HFF-Myc (cell line): ENCODE measurements at regions not wholly inside any gene's neighbourhood (a gene's known extent, or its start where the extent isn't known, plus 50 kb on each side); places are given as distances from the start of the nearest gene placed in this dataset.

Experiments used
- DNase-seq: peaks from one replicate; pipeline ENCODE4 v3.0.0-alpha.2; 2011; ENCODE audit warnings: low read depth; ENCODE audit errors: extremely low read depth
- H3K4me3 ChIP-seq: replicated peaks from 2 replicates; pipeline ENCODE4 v1.5.1; 2011; ENCODE audit warnings: low read depth, mild to moderate bottlenecking, control low read depth, low read length
- CTCF ChIP-seq: IDR thresholded peaks from 2 replicates; pipeline ENCODE4 v1.5.1; 2012; ENCODE audit warnings: mild to moderate bottlenecking, low read depth, low read length, control low read depth; ENCODE audit errors: missing control alignments

GRCh38 chr6:125415913-125416312 is 114.1 kb upstream of the HDDC2 start:
- H3K4me3 ChIP-seq: no peak overlapping the region
- DNase-seq: no peak
- no peak for TF ChIP-seq CTCF

- TF ChIP-seq CTCF: no peak
- H3K4me3 ChIP-seq: no peak overlapping the region
- DNase-seq: no peak
Observed at GRCh38 chr6:125421836-125422235, 120.1 kb upstream of the HDDC2 start.

GRCh38 chr6:125423047-125423446 is 121.3 kb upstream of the HDDC2 start:
- DNase-seq: no peak
- H3K4me3 ChIP-seq: no peak overlapping the region
- TF ChIP-seq CTCF: no peak

- DNase-seq: no peak
- TF ChIP-seq CTCF: no peak
- no peak overlapping the region for H3K4me3 ChIP-seq
Observed at GRCh38 chr6:125431971-125432370, 130.2 kb upstream of the HDDC2 start.

- no peak for TF ChIP-seq CTCF
- H3K4me3 ChIP-seq: no peak overlapping the region
- no peak for DNase-seq
Observed at GRCh38 chr6:125432963-125433362, 131.2 kb upstream of the HDDC2 start.

GRCh38 chr6:125434760-125435159 is 133.0 kb upstream of the HDDC2 start:
- TF ChIP-seq CTCF: no peak
- no peak for DNase-seq
- no peak overlapping the region for H3K4me3 ChIP-seq

GRCh38 chr6:125439512-125439911 is 137.7 kb upstream of the HDDC2 start:
- no peak overlapping the region for H3K4me3 ChIP-seq
- DNase-seq: no peak
- no peak for TF ChIP-seq CTCF
